ENCODE measurements at regions not wholly inside any gene's neighbourhood (a gene's known extent, or its start where the extent isn't known, plus 50 kb on each side); places are given as distances from the start of the nearest gene placed in this dataset.

DNA sequence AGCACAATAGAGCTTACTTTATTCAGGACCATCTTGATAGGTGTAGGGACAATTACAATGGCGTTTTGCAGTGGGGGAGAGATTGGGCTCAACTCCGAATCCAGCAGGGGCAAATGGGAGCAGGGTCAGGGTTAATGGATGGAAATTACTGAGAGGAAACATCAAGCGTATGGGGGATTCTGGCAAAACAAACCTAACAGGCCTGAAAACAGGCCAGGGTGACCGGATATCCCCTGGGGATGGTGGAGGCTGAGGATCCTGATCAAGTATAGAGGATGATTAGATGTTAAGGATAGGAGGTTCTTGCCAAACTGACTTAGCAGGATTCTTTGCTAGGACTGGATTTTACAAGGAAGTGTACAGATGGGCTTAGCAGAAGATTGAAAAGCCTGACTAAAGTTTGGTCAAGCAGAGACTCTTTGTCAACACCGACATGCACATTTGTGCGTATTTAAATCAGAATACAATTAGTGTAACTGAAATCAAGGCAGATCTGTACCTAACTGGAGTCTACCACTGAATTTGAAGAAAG lies 54.5 kb upstream of the GPR45 start:
- TF ChIP-seq, protein P1, sequence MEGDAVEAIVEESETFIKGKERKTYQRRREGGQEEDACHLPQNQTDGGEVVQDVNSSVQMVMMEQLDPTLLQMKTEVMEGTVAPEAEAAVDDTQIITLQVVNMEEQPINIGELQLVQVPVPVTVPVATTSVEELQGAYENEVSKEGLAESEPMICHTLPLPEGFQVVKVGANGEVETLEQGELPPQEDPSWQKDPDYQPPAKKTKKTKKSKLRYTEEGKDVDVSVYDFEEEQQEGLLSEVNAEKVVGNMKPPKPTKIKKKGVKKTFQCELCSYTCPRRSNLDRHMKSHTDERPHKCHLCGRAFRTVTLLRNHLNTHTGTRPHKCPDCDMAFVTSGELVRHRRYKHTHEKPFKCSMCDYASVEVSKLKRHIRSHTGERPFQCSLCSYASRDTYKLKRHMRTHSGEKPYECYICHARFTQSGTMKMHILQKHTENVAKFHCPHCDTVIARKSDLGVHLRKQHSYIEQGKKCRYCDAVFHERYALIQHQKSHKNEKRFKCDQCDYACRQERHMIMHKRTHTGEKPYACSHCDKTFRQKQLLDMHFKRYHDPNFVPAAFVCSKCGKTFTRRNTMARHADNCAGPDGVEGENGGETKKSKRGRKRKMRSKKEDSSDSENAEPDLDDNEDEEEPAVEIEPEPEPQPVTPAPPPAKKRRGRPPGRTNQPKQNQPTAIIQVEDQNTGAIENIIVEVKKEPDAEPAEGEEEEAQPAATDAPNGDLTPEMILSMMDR (IDR thresholded peaks at IDR 0.05): no peak
- TF ChIP-seq POLR2A (IDR thresholded peaks at IDR 0.05): no peak

Measured in thyroid gland (tissue), 4 donors.